Tibial artery (tissue), 4 donors: ENCODE measurements at regions not wholly inside any gene's neighbourhood (a gene's known extent, or its start where the extent isn't known, plus 50 kb on each side); places are given as distances from the start of the nearest gene placed in this dataset.

Experiments
- DNase-seq, 2 donors: peaks; one replicate each; pipeline ENCODE4 v3.0.0-alpha.2; 2019
- H3K27ac ChIP-seq, 2 donors: fragments of 200-600 bp; sonication (generic) in 1 of 2; 1 replicate in 1 of 2; 2 replicates in 1 of 2; pipeline ENCODE4 v1.5.1; 2018 to 2019; ENCODE audit warnings: mild to moderate bottlenecking in 1 of 2
- H3K27me3 ChIP-seq, 2 donors: fragments of 200-600 bp; sonication (generic) in 1 of 2; one replicate each; pipeline versions ENCODE4 v1.5.1 to v1.6.0; 2016 to 2019
- H3K36me3 ChIP-seq, 3 donors: fragments of 200-600 bp; sonication (generic) in 2 of 3; one replicate each; pipeline ENCODE4 v1.5.1; 2016 to 2019; ENCODE audit warnings: mild to moderate bottlenecking in 2 of 3
- H3K4me1 ChIP-seq, 4 donors: fragments of 200-600 bp; sonication (generic) in 2 of 4; 1 replicate in 3 of 4; 2 replicates in 1 of 4; pipeline ENCODE4 v1.5.1; 2016 to 2019
- H3K4me3 ChIP-seq, 2 donors: fragments of 200-600 bp; sonication (generic) in 1 of 2; 1 replicate in 1 of 2; 2 replicates in 1 of 2; pipeline ENCODE4 v1.5.1; 2018 to 2019; ENCODE audit warnings: mild to moderate bottlenecking in 2 of 2
- H3K9me3 ChIP-seq, 3 donors: fragments of 200-600 bp; sonication (generic) in 1 of 3; one replicate each; pipeline ENCODE4 v1.5.1; 2016 to 2019
- intact Hi-C: fragments of 100-400 bp; cut with DNase I; formaldehyde crosslinking; loops from one replicate; pipeline ENCODE4 v1.15.0; 2023; ENCODE audit warnings: low total_unique reads
- TF ChIP-seq, protein P1 (sequence below), 2 experiments: fragments of 200-600 bp in 1 of 2; fragments of 450-650 bp in 1 of 2; IDR thresholded peaks; one replicate each; pipeline ENCODE4 v1.5.1; 2017 to 2019; ENCODE audit warnings: antibody characterized with exemption in 2 of 2, mild to moderate bottlenecking in 1 of 2, moderate library complexity in 1 of 2

DNA sequence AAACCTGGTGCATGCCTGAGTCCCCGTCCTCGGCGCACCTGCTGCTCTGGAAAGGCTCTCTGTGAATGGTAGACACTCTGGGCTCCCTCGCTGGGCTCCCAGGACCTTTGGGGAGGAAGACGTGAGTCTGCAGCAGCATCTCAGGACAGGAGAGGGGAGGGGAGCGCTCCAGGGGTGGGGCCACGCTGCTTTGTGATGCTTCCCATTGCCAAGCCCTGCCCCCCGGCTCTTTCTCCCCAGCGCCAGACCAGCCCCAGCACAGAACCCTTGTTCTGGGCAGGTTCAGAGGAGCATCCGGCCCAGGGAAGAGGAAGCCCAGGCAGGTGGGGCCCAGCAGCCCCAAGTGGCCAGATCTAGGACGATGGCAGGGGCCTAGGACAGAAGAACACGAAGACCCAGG is 111.2 kb downstream of the BRD1 start:
- TF ChIP-seq, protein P1, sequence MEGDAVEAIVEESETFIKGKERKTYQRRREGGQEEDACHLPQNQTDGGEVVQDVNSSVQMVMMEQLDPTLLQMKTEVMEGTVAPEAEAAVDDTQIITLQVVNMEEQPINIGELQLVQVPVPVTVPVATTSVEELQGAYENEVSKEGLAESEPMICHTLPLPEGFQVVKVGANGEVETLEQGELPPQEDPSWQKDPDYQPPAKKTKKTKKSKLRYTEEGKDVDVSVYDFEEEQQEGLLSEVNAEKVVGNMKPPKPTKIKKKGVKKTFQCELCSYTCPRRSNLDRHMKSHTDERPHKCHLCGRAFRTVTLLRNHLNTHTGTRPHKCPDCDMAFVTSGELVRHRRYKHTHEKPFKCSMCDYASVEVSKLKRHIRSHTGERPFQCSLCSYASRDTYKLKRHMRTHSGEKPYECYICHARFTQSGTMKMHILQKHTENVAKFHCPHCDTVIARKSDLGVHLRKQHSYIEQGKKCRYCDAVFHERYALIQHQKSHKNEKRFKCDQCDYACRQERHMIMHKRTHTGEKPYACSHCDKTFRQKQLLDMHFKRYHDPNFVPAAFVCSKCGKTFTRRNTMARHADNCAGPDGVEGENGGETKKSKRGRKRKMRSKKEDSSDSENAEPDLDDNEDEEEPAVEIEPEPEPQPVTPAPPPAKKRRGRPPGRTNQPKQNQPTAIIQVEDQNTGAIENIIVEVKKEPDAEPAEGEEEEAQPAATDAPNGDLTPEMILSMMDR (IDR thresholded peaks at IDR 0.05), result no peak
- no peak for DNase-seq
- intact Hi-C loops, result no loop called here
- Histone ChIP-seq H3K27ac (no peak overlapping the region), H3K36me3 (no peaks in the 10 kb centered on the region), H3K9me3 (peaks cover 0 to 9% (median 7%) of the 10 kb centered on the region in 3 donors), H3K4me3 (no peak overlapping the region), H3K4me1 (no peaks in the 10 kb centered on the region), H3K27me3 (peaks cover 0 to 10% of the 10 kb centered on the region in 2 donors)

- H3K36me3 ChIP-seq, result no peaks in the 10 kb centered on the region
- H3K9me3 ChIP-seq, result peaks cover 0 to 15% (median 9%) of the 10 kb centered on the region in 3 donors
- DNase-seq, result no peak
- intact Hi-C loops, result no loop called here
- no peak overlapping the region for H3K4me3 ChIP-seq
- H3K27ac ChIP-seq, result no peak overlapping the region
- no peaks in the 10 kb centered on the region for H3K4me1 ChIP-seq
- TF ChIP-seq, protein P1 (IDR thresholded peaks at IDR 0.05), result no peak
- peaks cover 0 to 15% of the 10 kb centered on the region in 2 donors for H3K27me3 ChIP-seq
Measured at GRCh38 chr22:49715450-49715849, 112.2 kb downstream of the BRD1 start.

DNA sequence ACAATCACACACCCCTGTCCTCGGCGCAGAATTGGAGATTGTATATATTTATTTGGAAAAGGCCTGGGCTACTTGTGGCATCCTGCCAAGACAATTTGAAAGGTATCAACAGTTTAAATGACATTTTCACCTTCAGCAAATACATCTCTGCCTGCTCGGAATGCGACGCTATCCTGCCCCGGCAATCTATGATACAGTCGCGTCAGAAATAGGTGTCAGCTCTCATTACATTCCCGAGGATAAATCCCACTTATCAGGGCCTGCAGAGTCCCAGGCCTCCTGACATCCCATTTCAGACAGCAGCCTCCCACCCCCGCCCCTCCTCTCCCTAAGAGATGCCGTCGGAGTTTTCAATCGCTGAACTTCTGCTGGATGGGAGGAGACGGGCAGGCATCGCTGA is 114.7 kb downstream of the BRD1 start:
- DNase-seq, result no peak
- Histone ChIP-seq H3K36me3 (no peaks in the 10 kb centered on the region), H3K27me3 (peaks cover 0 to 10% of the 10 kb centered on the region in 2 donors), H3K4me1 (no peaks in the 10 kb centered on the region), H3K4me3 (no peak overlapping the region), H3K27ac (no peak overlapping the region), H3K9me3 (peaks cover 3 to 36% (median 24%) of the 10 kb centered on the region in 3 donors)
- TF ChIP-seq, protein P1 (IDR thresholded peaks at IDR 0.05), result no peak
- intact Hi-C loops, result no loop called here

DNA sequence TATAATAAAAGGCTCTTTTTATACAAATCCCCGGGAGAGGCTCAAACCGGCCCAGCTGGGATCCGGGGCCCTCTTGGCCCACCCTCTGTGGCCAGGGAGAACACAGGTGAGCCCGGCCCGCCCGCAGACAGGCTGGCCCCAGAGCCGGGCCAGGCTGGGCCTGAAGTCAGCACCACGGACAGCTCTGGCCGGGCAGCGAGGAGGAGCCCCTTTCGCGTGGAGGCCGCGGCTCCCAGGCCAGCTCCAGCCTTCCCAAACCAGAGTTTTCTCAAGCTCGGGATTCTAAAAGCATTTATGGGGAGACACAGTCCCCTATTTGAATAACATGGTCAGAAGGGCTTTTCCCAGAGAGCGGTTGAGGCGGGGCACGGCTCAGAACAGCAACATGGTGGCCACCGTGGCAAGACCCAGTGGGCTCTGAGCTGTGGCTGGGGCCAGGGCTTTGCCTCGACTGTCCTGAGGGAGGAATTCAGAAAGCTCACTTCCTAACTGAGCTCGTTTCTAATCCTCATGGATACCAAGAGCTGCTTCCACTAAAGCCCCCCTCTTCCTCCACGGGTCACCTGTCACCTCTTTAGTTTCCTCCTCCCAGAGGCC is 115.4 kb downstream of the BRD1 start:
- DNase-seq, result peak in 1 of 2 donors; percentile 44
- intact Hi-C loops, result no loop called here
- Histone ChIP-seq H3K27ac (no peak overlapping the region), H3K9me3 (peaks cover 3 to 36% (median 24%) of the 10 kb centered on the region in 3 donors), H3K36me3 (no peaks in the 10 kb centered on the region), H3K4me3 (no peak overlapping the region), H3K4me1 (no peaks in the 10 kb centered on the region), H3K27me3 (peaks cover 0 to 10% of the 10 kb centered on the region in 2 donors)
- TF ChIP-seq, protein P1 (IDR thresholded peaks at IDR 0.05), result no peak

- no peak overlapping the region for H3K4me3 ChIP-seq
- no peak for DNase-seq
- H3K36me3 ChIP-seq, result no peaks in the 10 kb centered on the region
- no peak overlapping the region for H3K27ac ChIP-seq
- intact Hi-C loops, result no loop called here
- H3K27me3 ChIP-seq, result peaks cover 0 to 12% of the 10 kb centered on the region in 2 donors
- H3K9me3 ChIP-seq, result peaks cover 3 to 38% (median 24%) of the 10 kb centered on the region in 3 donors
- TF ChIP-seq, protein P1 (IDR thresholded peaks at IDR 0.05), result no peak
- no peaks in the 10 kb centered on the region for H3K4me1 ChIP-seq
Measured at GRCh38 chr22:49710746-49711145, 116.9 kb downstream of the BRD1 start.
